ENCODE measurements at regions not wholly inside any gene's neighbourhood (a gene's known extent, or its start where the extent isn't known, plus 50 kb on each side); places are given as distances from the start of the nearest gene placed in this dataset.

DNA sequence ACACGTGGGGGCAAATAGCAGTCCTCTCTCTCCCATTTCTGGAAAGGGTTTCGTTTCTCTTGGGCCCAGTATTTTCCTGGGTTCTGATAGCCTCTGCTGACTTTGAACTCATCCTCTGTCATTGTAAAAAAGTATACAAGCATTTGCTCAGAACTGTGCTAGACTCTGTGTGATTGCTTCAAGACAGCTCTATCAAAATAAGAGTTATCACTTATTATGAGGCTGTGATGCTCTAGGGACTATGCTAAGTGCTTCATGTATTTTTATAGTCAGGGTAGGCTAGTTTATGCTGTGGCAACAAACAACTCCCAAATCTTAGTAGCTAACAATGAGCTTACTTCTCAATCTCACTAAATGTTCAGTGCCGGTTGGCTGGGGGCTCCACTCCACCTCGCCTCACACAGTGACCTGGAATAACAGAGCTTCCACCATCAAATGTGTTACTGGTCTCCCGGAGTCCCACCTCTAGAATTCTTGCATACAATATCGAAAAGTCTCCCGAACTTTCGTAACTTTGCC is 110.8 kb upstream of the CDC42EP3 start:
- TF ChIP-seq EZH2 (IDR thresholded peaks at IDR 0.05; ENCODE audit: borderline replicate concordance, low read depth, low read length, poor library complexity, severe bottlenecking): no peak
- TF ChIP-seq, protein P1, sequence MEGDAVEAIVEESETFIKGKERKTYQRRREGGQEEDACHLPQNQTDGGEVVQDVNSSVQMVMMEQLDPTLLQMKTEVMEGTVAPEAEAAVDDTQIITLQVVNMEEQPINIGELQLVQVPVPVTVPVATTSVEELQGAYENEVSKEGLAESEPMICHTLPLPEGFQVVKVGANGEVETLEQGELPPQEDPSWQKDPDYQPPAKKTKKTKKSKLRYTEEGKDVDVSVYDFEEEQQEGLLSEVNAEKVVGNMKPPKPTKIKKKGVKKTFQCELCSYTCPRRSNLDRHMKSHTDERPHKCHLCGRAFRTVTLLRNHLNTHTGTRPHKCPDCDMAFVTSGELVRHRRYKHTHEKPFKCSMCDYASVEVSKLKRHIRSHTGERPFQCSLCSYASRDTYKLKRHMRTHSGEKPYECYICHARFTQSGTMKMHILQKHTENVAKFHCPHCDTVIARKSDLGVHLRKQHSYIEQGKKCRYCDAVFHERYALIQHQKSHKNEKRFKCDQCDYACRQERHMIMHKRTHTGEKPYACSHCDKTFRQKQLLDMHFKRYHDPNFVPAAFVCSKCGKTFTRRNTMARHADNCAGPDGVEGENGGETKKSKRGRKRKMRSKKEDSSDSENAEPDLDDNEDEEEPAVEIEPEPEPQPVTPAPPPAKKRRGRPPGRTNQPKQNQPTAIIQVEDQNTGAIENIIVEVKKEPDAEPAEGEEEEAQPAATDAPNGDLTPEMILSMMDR (conservative IDR thresholded peaks at IDR 0.05; ENCODE audit: low read depth, low read length): no peak

Measured in A673 (cell line).